IMR-90 (cell line): ENCODE measurements at regions not wholly inside any gene's neighbourhood (a gene's known extent, or its start where the extent isn't known, plus 50 kb on each side); places are given as distances from the start of the nearest gene placed in this dataset.

Source experiments
- CEBPB ChIP-seq: IDR thresholded peaks from 2 replicates; pipeline ENCODE4 v1.6.1; 2012; ENCODE audit warnings: low read depth, low read length, improper control_type of control experiment
- CTCF ChIP-seq: conservative IDR thresholded peaks from 2 replicates; pipeline ENCODE4 v1.5.1; 2012; ENCODE audit warnings: mild to moderate bottlenecking, low read depth, low read length, improper control_type of control experiment
- ELK1 ChIP-seq: fragments of 150-350 bp; IDR thresholded peaks from 2 replicates; pipeline ENCODE4 v1.6.1; 2016; ENCODE audit warnings: low read depth, mild to moderate bottlenecking, low read length, moderate library complexity, borderline replicate concordance
- MAFK ChIP-seq: IDR thresholded peaks from 2 replicates; pipeline ENCODE4 v1.6.1; 2012; ENCODE audit warnings: low read depth, low read length, improper control_type of control experiment
- MXI1 ChIP-seq: IDR thresholded peaks from 2 replicates; pipeline ENCODE4 v1.6.1; 2012; ENCODE audit warnings: low read depth, mild to moderate bottlenecking, low read length, moderate library complexity, borderline replicate concordance
- POLR2A ChIP-seq: IDR thresholded peaks from 2 replicates; pipeline ENCODE4 v1.6.1; 2012; ENCODE audit warnings: mild to moderate bottlenecking, low read depth, low read length
- RCOR1 ChIP-seq: IDR thresholded peaks from 2 replicates; pipeline ENCODE4 v1.6.1; 2012; ENCODE audit warnings: mild to moderate bottlenecking, low read length, improper control_type of control experiment; ENCODE audit not compliant: insufficient replicate concordance
- SMC3 ChIP-seq: fragments of 150-350 bp; IDR thresholded peaks from 2 replicates; pipeline ENCODE4 v1.6.1; 2016; ENCODE audit warnings: low read depth, mild to moderate bottlenecking, antibody characterized with exemption, low read length, moderate library complexity
- USF2 ChIP-seq: fragments of 150-350 bp; IDR thresholded peaks from 2 replicates; pipeline ENCODE4 v1.6.1; 2017; ENCODE audit warnings: mild to moderate bottlenecking, antibody characterized with exemption, low read length, low read depth

- TF ChIP-seq CTCF (no peak), POLR2A (no peak), ELK1 (no peak), CEBPB (peak; percentile 40; the same call in 1 of the 2 replicates), SMC3 (no peak), MXI1 (no peak), RCOR1 (no peak), MAFK (no peak), USF2 (no peak)
Observed at GRCh38 chr9:15361737-15362136, 54.7 kb upstream of the TTC39B start.
